GM12891 (cell line): ENCODE measurements at regions not wholly inside any gene's neighbourhood (a gene's known extent, or its start where the extent isn't known, plus 50 kb on each side); places are given as distances from the start of the nearest gene placed in this dataset.

Experiments
- PAX5 ChIP-seq: IDR thresholded peaks from 2 replicates; pipeline ENCODE4 v1.6.1; 2011; ENCODE audit warnings: low read length, moderate library complexity, mild to moderate bottlenecking; ENCODE audit not compliant: insufficient read depth, severe bottlenecking
- POLR2A ChIP-seq: IDR thresholded peaks from 2 replicates; pipeline ENCODE4 v1.6.1; 2011; ENCODE audit warnings: low read depth, low read length, control low read depth
- POLR2AphosphoS5 ChIP-seq: IDR thresholded peaks from 2 replicates; pipeline ENCODE4 v1.6.1; 2011; ENCODE audit warnings: low read depth, low read length, control low read depth
- POU2F2 ChIP-seq: IDR thresholded peaks from 2 replicates; pipeline ENCODE4 v1.6.1; 2011; ENCODE audit warnings: low read depth, mild to moderate bottlenecking, control low read depth, low read length, moderate library complexity
- SPI1 ChIP-seq: IDR thresholded peaks from 2 replicates; pipeline ENCODE4 v1.6.1; 2011; ENCODE audit warnings: low read depth, low read length, control low read depth
- TAF1 ChIP-seq: IDR thresholded peaks from 2 replicates; pipeline ENCODE4 v1.6.1; 2011; ENCODE audit warnings: low read depth, low read length, control low read depth

DNA sequence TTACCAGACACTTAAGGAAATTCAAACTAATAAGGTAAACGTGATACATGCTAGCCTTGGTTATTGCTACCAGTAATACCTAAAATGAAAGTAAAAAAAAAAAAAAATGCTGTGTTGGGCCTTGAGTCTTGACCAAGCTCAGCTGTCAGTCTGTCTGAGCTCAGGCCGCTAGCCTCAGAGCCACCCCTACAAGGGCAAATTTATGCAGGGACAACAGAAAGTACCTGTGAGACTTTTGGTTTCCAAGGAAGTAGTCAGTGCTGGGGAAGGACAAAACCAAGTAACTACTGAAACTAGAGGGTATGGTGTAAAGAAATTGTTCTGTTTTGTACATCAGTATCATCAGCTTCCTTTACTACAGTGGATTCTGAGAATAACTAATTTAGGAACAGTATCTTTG, 134.3 kb upstream of the SLITRK5 start:
- no peak for TF ChIP-seq POLR2A
- TF ChIP-seq SPI1: no peak
- TF ChIP-seq TAF1: no peak
- TF ChIP-seq POLR2AphosphoS5: no peak
- TF ChIP-seq PAX5: no peak
- TF ChIP-seq POU2F2: no peak
